ENCODE measurements at regions not wholly inside any gene's neighbourhood (a gene's known extent, or its start where the extent isn't known, plus 50 kb on each side); places are given as distances from the start of the nearest gene placed in this dataset.

DNA sequence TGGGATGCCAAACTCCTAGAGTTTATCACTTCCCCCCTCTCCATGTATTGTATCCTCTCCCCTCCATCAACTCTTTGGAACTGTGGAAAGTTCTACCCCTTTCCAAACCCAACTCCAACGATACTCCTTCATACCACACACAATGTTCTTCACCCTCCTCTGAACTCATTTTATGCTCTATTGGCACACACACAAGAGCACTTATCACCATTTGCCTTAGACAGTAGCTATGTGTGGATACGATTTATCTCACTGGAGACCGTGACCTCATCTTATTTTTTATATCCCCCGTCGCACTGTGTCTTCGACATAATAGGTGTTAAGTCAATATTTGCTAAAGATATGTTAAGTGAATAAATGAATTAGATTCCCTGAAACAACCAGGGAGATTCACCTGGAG, 316.5 kb upstream of the PROK2 start:
- no peak for TF ChIP-seq TCF7L2 (IDR thresholded peaks at IDR 0.05; ENCODE audit: low read depth, low read length)
- no peak for TF ChIP-seq POLR2AphosphoS5 (IDR thresholded peaks at IDR 0.05; ENCODE audit: low read depth, low read length)
- TF ChIP-seq, protein P1, sequence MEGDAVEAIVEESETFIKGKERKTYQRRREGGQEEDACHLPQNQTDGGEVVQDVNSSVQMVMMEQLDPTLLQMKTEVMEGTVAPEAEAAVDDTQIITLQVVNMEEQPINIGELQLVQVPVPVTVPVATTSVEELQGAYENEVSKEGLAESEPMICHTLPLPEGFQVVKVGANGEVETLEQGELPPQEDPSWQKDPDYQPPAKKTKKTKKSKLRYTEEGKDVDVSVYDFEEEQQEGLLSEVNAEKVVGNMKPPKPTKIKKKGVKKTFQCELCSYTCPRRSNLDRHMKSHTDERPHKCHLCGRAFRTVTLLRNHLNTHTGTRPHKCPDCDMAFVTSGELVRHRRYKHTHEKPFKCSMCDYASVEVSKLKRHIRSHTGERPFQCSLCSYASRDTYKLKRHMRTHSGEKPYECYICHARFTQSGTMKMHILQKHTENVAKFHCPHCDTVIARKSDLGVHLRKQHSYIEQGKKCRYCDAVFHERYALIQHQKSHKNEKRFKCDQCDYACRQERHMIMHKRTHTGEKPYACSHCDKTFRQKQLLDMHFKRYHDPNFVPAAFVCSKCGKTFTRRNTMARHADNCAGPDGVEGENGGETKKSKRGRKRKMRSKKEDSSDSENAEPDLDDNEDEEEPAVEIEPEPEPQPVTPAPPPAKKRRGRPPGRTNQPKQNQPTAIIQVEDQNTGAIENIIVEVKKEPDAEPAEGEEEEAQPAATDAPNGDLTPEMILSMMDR (IDR thresholded peaks at IDR 0.05), result no peak
- TF ChIP-seq SIN3A (IDR thresholded peaks at IDR 0.05; ENCODE audit: borderline replicate concordance, insufficient read depth, low read depth, low read length), result no peak
- TF ChIP-seq, protein P2, sequence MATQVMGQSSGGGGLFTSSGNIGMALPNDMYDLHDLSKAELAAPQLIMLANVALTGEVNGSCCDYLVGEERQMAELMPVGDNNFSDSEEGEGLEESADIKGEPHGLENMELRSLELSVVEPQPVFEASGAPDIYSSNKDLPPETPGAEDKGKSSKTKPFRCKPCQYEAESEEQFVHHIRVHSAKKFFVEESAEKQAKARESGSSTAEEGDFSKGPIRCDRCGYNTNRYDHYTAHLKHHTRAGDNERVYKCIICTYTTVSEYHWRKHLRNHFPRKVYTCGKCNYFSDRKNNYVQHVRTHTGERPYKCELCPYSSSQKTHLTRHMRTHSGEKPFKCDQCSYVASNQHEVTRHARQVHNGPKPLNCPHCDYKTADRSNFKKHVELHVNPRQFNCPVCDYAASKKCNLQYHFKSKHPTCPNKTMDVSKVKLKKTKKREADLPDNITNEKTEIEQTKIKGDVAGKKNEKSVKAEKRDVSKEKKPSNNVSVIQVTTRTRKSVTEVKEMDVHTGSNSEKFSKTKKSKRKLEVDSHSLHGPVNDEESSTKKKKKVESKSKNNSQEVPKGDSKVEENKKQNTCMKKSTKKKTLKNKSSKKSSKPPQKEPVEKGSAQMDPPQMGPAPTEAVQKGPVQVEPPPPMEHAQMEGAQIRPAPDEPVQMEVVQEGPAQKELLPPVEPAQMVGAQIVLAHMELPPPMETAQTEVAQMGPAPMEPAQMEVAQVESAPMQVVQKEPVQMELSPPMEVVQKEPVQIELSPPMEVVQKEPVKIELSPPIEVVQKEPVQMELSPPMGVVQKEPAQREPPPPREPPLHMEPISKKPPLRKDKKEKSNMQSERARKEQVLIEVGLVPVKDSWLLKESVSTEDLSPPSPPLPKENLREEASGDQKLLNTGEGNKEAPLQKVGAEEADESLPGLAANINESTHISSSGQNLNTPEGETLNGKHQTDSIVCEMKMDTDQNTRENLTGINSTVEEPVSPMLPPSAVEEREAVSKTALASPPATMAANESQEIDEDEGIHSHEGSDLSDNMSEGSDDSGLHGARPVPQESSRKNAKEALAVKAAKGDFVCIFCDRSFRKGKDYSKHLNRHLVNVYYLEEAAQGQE (IDR thresholded peaks at IDR 0.05; ENCODE audit: insufficient read depth in 1 of 2, low read depth in 2 of 2, low read length in 1 of 2), result no peak
- Histone ChIP-seq H3K36me3 (ENCODE audit: control insufficient read depth, insufficient read depth, low read length) (no peaks in the 10 kb centered on the region), H3K9me3 (ENCODE audit: control insufficient read depth, insufficient read depth, low read depth, low read length) (no peaks in the 10 kb centered on the region), H3K4me1 (ENCODE audit: control insufficient read depth, insufficient read depth, low read length) (0 out of 2 replicates have a peak, but pooled peaks cover 2% of the 10 kb centered on the region), H3K27me3 (ENCODE audit: control insufficient read depth, insufficient read depth, low read length) (peaks cover 8% of the 10 kb centered on the region), H3K4me3 (ENCODE audit: low read depth in 2 of 2, low read length in 2 of 2) (no peak overlapping the region), H3K27ac (ENCODE audit: low read length) (no peak overlapping the region)
- ChIA-PET POLR2A (no interaction called here), CTCF (no interaction called here)
- no peak for DNase-seq (ENCODE audit: low read depth, low spot score)
- no TSS peak for BruUV-seq (replicated peaks)
- ATAC-seq, result no peak
- in situ Hi-C loops (cut with HindIII; ENCODE audit: low pct_unique_long_range_greater_than_20kb, low sequenced_read_pairs) (no loop called here), intact Hi-C loops (cut with micrococcal nuclease; ENCODE audit: unreplicated experiment) (no loop called here)

DNA sequence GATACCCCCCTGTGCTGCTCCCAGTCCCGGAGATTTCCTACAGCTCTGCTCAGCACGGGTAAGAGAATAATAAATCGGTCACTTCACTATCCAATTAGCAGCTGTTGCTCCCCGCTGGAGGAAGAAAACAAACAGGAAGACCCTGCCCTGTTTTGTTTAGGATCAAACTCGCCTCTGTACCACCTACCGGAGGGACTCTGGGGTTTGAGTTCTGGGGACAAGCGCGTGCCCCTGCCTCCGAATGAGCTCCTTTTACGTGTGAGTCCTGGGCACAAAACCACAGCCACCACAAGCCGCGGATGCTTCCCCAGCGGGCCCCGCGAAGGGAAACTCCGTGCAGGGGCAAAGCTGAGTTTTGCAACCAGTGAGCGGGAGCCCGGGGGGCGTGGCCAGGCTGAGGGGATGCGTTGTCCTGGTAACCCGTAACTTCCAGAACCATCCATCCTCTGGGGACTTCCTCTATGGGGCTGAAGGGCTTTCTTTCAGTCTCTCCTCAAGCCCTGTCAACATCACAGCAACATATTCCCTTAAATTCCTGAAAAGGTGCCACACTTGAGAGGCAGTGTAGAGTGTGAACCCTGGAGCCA, 315.7 kb upstream of the PROK2 start:
- no peak for DNase-seq (ENCODE audit: low read depth, low spot score)
- Histone ChIP-seq H3K9me3 (ENCODE audit: control insufficient read depth, insufficient read depth, low read depth, low read length) (no peaks in the 10 kb centered on the region), H3K27ac (ENCODE audit: low read length) (no peak overlapping the region), H3K36me3 (ENCODE audit: control insufficient read depth, insufficient read depth, low read length) (no peaks in the 10 kb centered on the region), H3K4me1 (ENCODE audit: control insufficient read depth, insufficient read depth, low read length) (0 out of 2 replicates have a peak, but pooled peaks cover 2% of the 10 kb centered on the region), H3K4me3 (ENCODE audit: low read depth in 2 of 2, low read length in 2 of 2) (peak overlapping the region in 1 of 2 experiments; percentile 5; a peak in 2 of 4 replicates), H3K27me3 (ENCODE audit: control insufficient read depth, insufficient read depth, low read length) (peaks cover 8% of the 10 kb centered on the region)
- BruUV-seq (replicated peaks), result no TSS peak
- intact Hi-C loops (cut with micrococcal nuclease; ENCODE audit: unreplicated experiment), result no loop called here
- in situ Hi-C loops (cut with HindIII; ENCODE audit: low pct_unique_long_range_greater_than_20kb, low sequenced_read_pairs), result no loop called here
- CTCF ChIA-PET, result no interaction called here
- ATAC-seq, result no peak; the same call in 1 of the 2 replicates
- POLR2A ChIA-PET, result no interaction called here
- TF ChIP-seq POLR2AphosphoS5 (IDR thresholded peaks at IDR 0.05; ENCODE audit: low read depth, low read length) (no peak), TCF7L2 (IDR thresholded peaks at IDR 0.05; ENCODE audit: low read depth, low read length) (no peak), SIN3A (IDR thresholded peaks at IDR 0.05; ENCODE audit: borderline replicate concordance, insufficient read depth, low read depth, low read length) (no peak)
- TF ChIP-seq, protein P2 (IDR thresholded peaks at IDR 0.05; ENCODE audit: insufficient read depth in 1 of 2, low read depth in 2 of 2, low read length in 1 of 2), result no peak
- TF ChIP-seq, protein P1 (IDR thresholded peaks at IDR 0.05), result no peak
